ENCODE measurements at regions not wholly inside any gene's neighbourhood (a gene's known extent, or its start where the extent isn't known, plus 50 kb on each side); places are given as distances from the start of the nearest gene placed in this dataset.

- intact Hi-C loops (cut with DNase I): no loop called here
- Histone ChIP-seq H3K9me3 (replicated peaks in 1 of 3) (no peaks in the 10 kb centered on the region), H3K36me3 (replicated peaks in 1 of 2) (no peaks in the 10 kb centered on the region), H3K4me3 (no peak overlapping the region), H3K4me1 (replicated peaks in 1 of 2) (no peaks in the 10 kb centered on the region), H3K27ac (no peak overlapping the region), H3K27me3 (no peaks in the 10 kb centered on the region)
- 39 to 53% (median 44%) methylated on average over 2 of the region's 2 CpGs for WGBS, 4 donors
- DNase-seq: no peak
- no peak for TF ChIP-seq CTCF (IDR thresholded peaks at IDR 0.05)
- no peak for TF ChIP-seq POLR2A (IDR thresholded peaks at IDR 0.05)
Observed at GRCh38 chr18:11268153-11268552, 118.8 kb upstream of the PIEZO2 start.

GRCh38 chr18:11266781-11267480 is 117.6 kb upstream of the PIEZO2 start:
- no peak for DNase-seq
- Histone ChIP-seq H3K4me3 (no peak overlapping the region), H3K9me3 (replicated peaks in 1 of 3) (no peaks in the 10 kb centered on the region), H3K4me1 (replicated peaks in 1 of 2) (no peaks in the 10 kb centered on the region), H3K27ac (no peak overlapping the region), H3K36me3 (replicated peaks in 1 of 2) (no peaks in the 10 kb centered on the region), H3K27me3 (no peaks in the 10 kb centered on the region)
- TF ChIP-seq CTCF (IDR thresholded peaks at IDR 0.05) (no peak), POLR2A (IDR thresholded peaks at IDR 0.05) (no peak)
- intact Hi-C loops (cut with DNase I): no loop called here
- WGBS, 4 donors: 75 to 79% (median 77%) methylated on average over 10 of the region's 10 CpGs

GRCh38 chr18:11261486-11261885 is 112.1 kb upstream of the PIEZO2 start:
- 66 to 77% (median 72%) methylated on average over 2 of the region's 2 CpGs for WGBS, 4 donors
- Histone ChIP-seq H3K4me3 (no peak overlapping the region), H3K27me3 (no peaks in the 10 kb centered on the region), H3K27ac (no peak overlapping the region), H3K9me3 (replicated peaks in 1 of 3) (no peaks in the 10 kb centered on the region), H3K4me1 (replicated peaks in 1 of 2) (peaks cover 0 to 6% of the 10 kb centered on the region in 2 donors), H3K36me3 (replicated peaks in 1 of 2) (no peaks in the 10 kb centered on the region)
- intact Hi-C loops (cut with DNase I): no loop called here
- DNase-seq: no peak
- TF ChIP-seq POLR2A (IDR thresholded peaks at IDR 0.05): no peak
- no peak for TF ChIP-seq CTCF (IDR thresholded peaks at IDR 0.05)

DNA sequence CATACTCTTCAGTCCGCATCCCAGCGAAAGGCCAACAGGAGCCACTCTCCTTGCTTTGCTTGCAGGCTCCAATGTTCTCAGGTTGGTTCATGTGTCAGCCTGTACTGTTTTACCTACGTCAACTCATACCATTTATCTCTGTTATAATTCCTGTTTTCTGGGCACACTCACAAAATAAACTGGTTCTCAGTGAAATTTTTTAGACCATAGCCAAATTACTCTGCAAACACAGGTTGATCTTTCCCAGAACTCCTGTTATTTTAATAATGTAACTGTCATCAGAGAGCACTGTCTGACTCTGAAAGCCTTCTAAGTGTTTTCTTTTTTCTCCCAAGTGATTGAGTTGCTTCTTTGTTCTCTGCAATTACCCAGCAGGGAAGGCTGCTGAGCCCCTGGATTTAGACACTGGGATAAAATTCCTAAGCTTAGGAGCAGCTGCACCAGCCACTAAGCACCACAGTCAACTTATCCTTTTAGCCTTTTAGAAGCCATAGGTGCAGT is 111.6 kb upstream of the PIEZO2 start:
- no peaks in the 10 kb centered on the region for H3K36me3 ChIP-seq (replicated peaks in 1 of 2)
- H3K4me1 ChIP-seq (replicated peaks in 1 of 2): peaks cover 0 to 6% of the 10 kb centered on the region in 2 donors
- H3K27ac ChIP-seq: no peak overlapping the region
- intact Hi-C loops (cut with DNase I): no loop called here
- H3K9me3 ChIP-seq (replicated peaks in 1 of 3): no peaks in the 10 kb centered on the region
- DNase-seq: no peak
- H3K4me3 ChIP-seq: no peak overlapping the region
- TF ChIP-seq POLR2A (IDR thresholded peaks at IDR 0.05): no peak
- no peak for TF ChIP-seq CTCF (IDR thresholded peaks at IDR 0.05)
- no peaks in the 10 kb centered on the region for H3K27me3 ChIP-seq
- WGBS, 4 donors: 78 to 93% (median 86%) methylated on average over 3 of the region's 3 CpGs
